HL-60 (cell line): ENCODE measurements at regions not wholly inside any gene's neighbourhood (a gene's known extent, or its start where the extent isn't known, plus 50 kb on each side); places are given as distances from the start of the nearest gene placed in this dataset.
"Not testable (repeated sequence)": the region's sequence is repeated elsewhere in the genome, so short reads cannot be mapped to it uniquely, and the experiment has no call there.

Experiments
- CTCF ChIP-seq: IDR thresholded peaks from one replicate; pipeline ENCODE4 v1.5.1; 2011; ENCODE audit warnings: low read length, control low read depth, inconsistent platforms; ENCODE audit not compliant: insufficient read depth
- POLR2AphosphoS5 ChIP-seq: IDR thresholded peaks from 2 replicates; pipeline ENCODE4 v1.6.1; 2012; ENCODE audit warnings: low read depth

- not testable (repeated sequence) for TF ChIP-seq POLR2AphosphoS5, CTCF
These were observed 89.2 kb upstream of the SMAD3 start for GRCh38 chr15:66976106-66976640.
